ENCODE measurements at regions not wholly inside any gene's neighbourhood (a gene's known extent, or its start where the extent isn't known, plus 50 kb on each side); places are given as distances from the start of the nearest gene placed in this dataset.

DNA sequence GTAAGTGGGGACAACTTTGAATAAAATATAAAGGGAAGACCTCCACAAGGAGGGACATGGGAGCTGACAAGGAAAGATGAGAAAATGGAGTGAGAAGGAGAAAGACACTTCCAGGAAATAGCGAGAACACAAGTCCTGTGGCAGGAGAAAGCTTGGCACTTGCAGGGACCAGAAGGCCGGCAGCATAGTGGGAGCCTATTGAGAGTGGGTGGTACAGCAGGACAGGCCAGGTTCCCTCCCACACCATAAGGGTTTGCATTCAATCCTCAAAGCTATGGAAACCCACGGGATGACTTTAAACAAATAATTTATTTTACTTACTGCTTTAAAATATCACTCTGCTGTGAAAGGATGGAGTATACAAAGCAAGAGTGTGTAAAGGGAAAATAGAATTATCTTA lies 173.2 kb upstream of the ELL2 start:
- in situ Hi-C loops (cut with HindIII; ENCODE audit: low pct_unique_long_range_greater_than_20kb, low sequenced_read_pairs) (no loop called here), intact Hi-C loops (cut with micrococcal nuclease; ENCODE audit: unreplicated experiment) (no loop called here)
- Histone ChIP-seq H3K4me1 (ENCODE audit: control insufficient read depth, insufficient read depth, low read length) (no peaks in the 10 kb centered on the region), H3K27ac (ENCODE audit: low read length) (no peak overlapping the region), H3K4me3 (ENCODE audit: low read depth in 2 of 2, low read length in 2 of 2) (no peak overlapping the region), H3K9me3 (ENCODE audit: control insufficient read depth, insufficient read depth, low read depth, low read length) (no peaks in the 10 kb centered on the region), H3K36me3 (ENCODE audit: control insufficient read depth, insufficient read depth, low read length) (no peaks in the 10 kb centered on the region), H3K27me3 (ENCODE audit: control insufficient read depth, insufficient read depth, low read length) (no peaks in the 10 kb centered on the region)
- BruUV-seq (replicated peaks), result no TSS peak
- TF ChIP-seq SIN3A (IDR thresholded peaks at IDR 0.05; ENCODE audit: borderline replicate concordance, insufficient read depth, low read depth, low read length), result no peak
- TF ChIP-seq, protein P1, sequence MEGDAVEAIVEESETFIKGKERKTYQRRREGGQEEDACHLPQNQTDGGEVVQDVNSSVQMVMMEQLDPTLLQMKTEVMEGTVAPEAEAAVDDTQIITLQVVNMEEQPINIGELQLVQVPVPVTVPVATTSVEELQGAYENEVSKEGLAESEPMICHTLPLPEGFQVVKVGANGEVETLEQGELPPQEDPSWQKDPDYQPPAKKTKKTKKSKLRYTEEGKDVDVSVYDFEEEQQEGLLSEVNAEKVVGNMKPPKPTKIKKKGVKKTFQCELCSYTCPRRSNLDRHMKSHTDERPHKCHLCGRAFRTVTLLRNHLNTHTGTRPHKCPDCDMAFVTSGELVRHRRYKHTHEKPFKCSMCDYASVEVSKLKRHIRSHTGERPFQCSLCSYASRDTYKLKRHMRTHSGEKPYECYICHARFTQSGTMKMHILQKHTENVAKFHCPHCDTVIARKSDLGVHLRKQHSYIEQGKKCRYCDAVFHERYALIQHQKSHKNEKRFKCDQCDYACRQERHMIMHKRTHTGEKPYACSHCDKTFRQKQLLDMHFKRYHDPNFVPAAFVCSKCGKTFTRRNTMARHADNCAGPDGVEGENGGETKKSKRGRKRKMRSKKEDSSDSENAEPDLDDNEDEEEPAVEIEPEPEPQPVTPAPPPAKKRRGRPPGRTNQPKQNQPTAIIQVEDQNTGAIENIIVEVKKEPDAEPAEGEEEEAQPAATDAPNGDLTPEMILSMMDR (IDR thresholded peaks at IDR 0.05), result no peak
- TF ChIP-seq, protein P2, sequence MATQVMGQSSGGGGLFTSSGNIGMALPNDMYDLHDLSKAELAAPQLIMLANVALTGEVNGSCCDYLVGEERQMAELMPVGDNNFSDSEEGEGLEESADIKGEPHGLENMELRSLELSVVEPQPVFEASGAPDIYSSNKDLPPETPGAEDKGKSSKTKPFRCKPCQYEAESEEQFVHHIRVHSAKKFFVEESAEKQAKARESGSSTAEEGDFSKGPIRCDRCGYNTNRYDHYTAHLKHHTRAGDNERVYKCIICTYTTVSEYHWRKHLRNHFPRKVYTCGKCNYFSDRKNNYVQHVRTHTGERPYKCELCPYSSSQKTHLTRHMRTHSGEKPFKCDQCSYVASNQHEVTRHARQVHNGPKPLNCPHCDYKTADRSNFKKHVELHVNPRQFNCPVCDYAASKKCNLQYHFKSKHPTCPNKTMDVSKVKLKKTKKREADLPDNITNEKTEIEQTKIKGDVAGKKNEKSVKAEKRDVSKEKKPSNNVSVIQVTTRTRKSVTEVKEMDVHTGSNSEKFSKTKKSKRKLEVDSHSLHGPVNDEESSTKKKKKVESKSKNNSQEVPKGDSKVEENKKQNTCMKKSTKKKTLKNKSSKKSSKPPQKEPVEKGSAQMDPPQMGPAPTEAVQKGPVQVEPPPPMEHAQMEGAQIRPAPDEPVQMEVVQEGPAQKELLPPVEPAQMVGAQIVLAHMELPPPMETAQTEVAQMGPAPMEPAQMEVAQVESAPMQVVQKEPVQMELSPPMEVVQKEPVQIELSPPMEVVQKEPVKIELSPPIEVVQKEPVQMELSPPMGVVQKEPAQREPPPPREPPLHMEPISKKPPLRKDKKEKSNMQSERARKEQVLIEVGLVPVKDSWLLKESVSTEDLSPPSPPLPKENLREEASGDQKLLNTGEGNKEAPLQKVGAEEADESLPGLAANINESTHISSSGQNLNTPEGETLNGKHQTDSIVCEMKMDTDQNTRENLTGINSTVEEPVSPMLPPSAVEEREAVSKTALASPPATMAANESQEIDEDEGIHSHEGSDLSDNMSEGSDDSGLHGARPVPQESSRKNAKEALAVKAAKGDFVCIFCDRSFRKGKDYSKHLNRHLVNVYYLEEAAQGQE (IDR thresholded peaks at IDR 0.05; ENCODE audit: insufficient read depth in 1 of 2, low read depth in 2 of 2, low read length in 1 of 2), result no peak
- DNase-seq (ENCODE audit: low read depth, low spot score), result no peak
- POLR2A ChIA-PET, result no interaction called here
- no peak for ATAC-seq
- CTCF ChIA-PET, result no interaction called here

DNA sequence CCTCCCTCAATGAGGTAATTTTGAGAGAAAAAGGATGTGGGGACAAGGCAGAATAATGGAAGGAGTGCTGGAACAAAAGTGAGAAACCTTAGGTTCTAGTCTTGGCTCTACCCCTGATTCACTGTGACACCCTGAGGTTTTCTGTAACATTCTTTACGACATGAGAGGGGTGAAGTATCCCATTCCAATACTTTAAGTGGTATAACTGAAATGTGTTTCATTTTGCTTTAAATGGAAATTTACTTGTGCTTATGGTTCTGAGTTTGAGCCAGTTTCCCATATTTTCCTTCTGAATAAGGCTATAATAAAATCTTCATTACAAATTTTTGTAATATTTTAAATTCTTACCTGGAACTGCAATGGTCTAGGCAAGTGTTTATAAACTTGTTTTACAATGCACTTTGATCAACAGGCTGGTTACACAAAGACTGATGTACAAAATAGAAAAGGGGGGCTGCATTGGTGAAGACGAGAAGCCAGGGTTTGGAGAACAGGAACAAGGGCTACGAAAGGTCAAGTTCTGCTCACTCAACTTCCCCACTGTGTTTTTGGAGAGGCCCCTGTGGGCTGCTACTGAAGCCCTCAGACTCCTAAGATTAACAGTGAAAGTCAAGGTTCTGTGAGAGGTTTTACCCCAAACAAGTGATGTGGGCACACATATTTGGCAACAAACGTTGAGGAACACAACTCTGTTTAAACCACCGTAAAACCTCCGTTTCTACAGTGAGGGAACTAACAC lies 171.9 kb upstream of the ELL2 start:
- Histone ChIP-seq H3K4me3 (ENCODE audit: low read depth in 2 of 2, low read length in 2 of 2) (no peak overlapping the region), H3K27ac (ENCODE audit: low read length) (peak overlapping the region; percentile 34; the same call in 1 of the 2 replicates), H3K9me3 (ENCODE audit: control insufficient read depth, insufficient read depth, low read depth, low read length) (no peaks in the 10 kb centered on the region), H3K36me3 (ENCODE audit: control insufficient read depth, insufficient read depth, low read length) (no peaks in the 10 kb centered on the region), H3K27me3 (ENCODE audit: control insufficient read depth, insufficient read depth, low read length) (no peaks in the 10 kb centered on the region), H3K4me1 (ENCODE audit: control insufficient read depth, insufficient read depth, low read length) (no peaks in the 10 kb centered on the region)
- POLR2A ChIA-PET, result no interaction called here
- BruUV-seq (replicated peaks), result no TSS peak
- DNase-seq (ENCODE audit: low read depth, low spot score) (no peak), ATAC-seq (no peak)
- intact Hi-C loops (cut with micrococcal nuclease; ENCODE audit: unreplicated experiment), result no loop called here
- TF ChIP-seq, protein P2 (IDR thresholded peaks at IDR 0.05; ENCODE audit: insufficient read depth in 1 of 2, low read depth in 2 of 2, low read length in 1 of 2), result no peak
- TF ChIP-seq SIN3A (IDR thresholded peaks at IDR 0.05; ENCODE audit: borderline replicate concordance, insufficient read depth, low read depth, low read length), result no peak
- no peak for TF ChIP-seq TCF7L2 (IDR thresholded peaks at IDR 0.05; ENCODE audit: low read depth, low read length)
- TF ChIP-seq, protein P1 (IDR thresholded peaks at IDR 0.05), result no peak
- TF ChIP-seq POLR2AphosphoS5 (IDR thresholded peaks at IDR 0.05; ENCODE audit: low read depth, low read length), result no peak
- CTCF ChIA-PET, result no interaction called here
- in situ Hi-C loops (cut with HindIII; ENCODE audit: low pct_unique_long_range_greater_than_20kb, low sequenced_read_pairs), result no loop called here
